IMR-90 (cell line): ENCODE measurements at regions not wholly inside any gene's neighbourhood (a gene's known extent, or its start where the extent isn't known, plus 50 kb on each side); places are given as distances from the start of the nearest gene placed in this dataset.

ENCODE experiments used
- BHLHE40 ChIP-seq: fragments of 150-350 bp; IDR thresholded peaks from 2 replicates; pipeline ENCODE4 v1.6.1; 2016; ENCODE audit warnings: mild to moderate bottlenecking, low read depth, low read length
- CHD1 ChIP-seq: IDR thresholded peaks from 2 replicates; pipeline ENCODE4 v1.6.1; 2012; ENCODE audit warnings: low read depth, low read length, improper control_type of control experiment
- CTCF ChIP-seq: conservative IDR thresholded peaks from 2 replicates; pipeline ENCODE4 v1.5.1; 2012; ENCODE audit warnings: mild to moderate bottlenecking, low read depth, low read length, improper control_type of control experiment
- ELK1 ChIP-seq: fragments of 150-350 bp; IDR thresholded peaks from 2 replicates; pipeline ENCODE4 v1.6.1; 2016; ENCODE audit warnings: low read depth, mild to moderate bottlenecking, low read length, moderate library complexity, borderline replicate concordance
- MXI1 ChIP-seq: IDR thresholded peaks from 2 replicates; pipeline ENCODE4 v1.6.1; 2012; ENCODE audit warnings: low read depth, mild to moderate bottlenecking, low read length, moderate library complexity, borderline replicate concordance
- POLR2A ChIP-seq: IDR thresholded peaks from 2 replicates; pipeline ENCODE4 v1.6.1; 2012; ENCODE audit warnings: mild to moderate bottlenecking, low read depth, low read length
- RAD21 ChIP-seq: IDR thresholded peaks from 2 replicates; pipeline ENCODE4 v1.6.1; 2012; ENCODE audit warnings: low read length, improper control_type of control experiment
- RCOR1 ChIP-seq: IDR thresholded peaks from 2 replicates; pipeline ENCODE4 v1.6.1; 2012; ENCODE audit warnings: mild to moderate bottlenecking, low read length, improper control_type of control experiment; ENCODE audit not compliant: insufficient replicate concordance
- RFX5 ChIP-seq: IDR thresholded peaks from 2 replicates; pipeline ENCODE4 v1.8.0; 2012; ENCODE audit warnings: low read depth, mild to moderate bottlenecking, low read length, moderate library complexity
- SMC3 ChIP-seq: fragments of 150-350 bp; IDR thresholded peaks from 2 replicates; pipeline ENCODE4 v1.6.1; 2016; ENCODE audit warnings: low read depth, mild to moderate bottlenecking, antibody characterized with exemption, low read length, moderate library complexity

- no peak for TF ChIP-seq RCOR1
- no peak for TF ChIP-seq CTCF
- no peak for TF ChIP-seq POLR2A
- TF ChIP-seq ELK1: no peak
- no peak for TF ChIP-seq MXI1
- TF ChIP-seq RAD21: no peak
- TF ChIP-seq CHD1: no peak
- TF ChIP-seq RFX5: no peak
- no peak for TF ChIP-seq SMC3
- TF ChIP-seq BHLHE40: no peak
These were observed 157.2 kb downstream of the ENGASE start for GRCh38 chr17:79231766-79232287.
